ENCODE measurements at regions not wholly inside any gene's neighbourhood (a gene's known extent, or its start where the extent isn't known, plus 50 kb on each side); places are given as distances from the start of the nearest gene placed in this dataset.

GRCh38 chr2:84202166-84202565 is 256.9 kb downstream of the SUCLG1 start:
- in situ Hi-C loops (cut with MboI; ENCODE audit: low pct_unique_long_range_greater_than_20kb, low sequenced_read_pairs, unreplicated experiment), result no loop called here
- no peak for DNase-seq (ENCODE audit: low spot score)
- no peak for TF ChIP-seq CTCF (IDR thresholded peaks at IDR 0.05; ENCODE audit: extremely low read depth, insufficient read depth, missing control alignments)

DNA sequence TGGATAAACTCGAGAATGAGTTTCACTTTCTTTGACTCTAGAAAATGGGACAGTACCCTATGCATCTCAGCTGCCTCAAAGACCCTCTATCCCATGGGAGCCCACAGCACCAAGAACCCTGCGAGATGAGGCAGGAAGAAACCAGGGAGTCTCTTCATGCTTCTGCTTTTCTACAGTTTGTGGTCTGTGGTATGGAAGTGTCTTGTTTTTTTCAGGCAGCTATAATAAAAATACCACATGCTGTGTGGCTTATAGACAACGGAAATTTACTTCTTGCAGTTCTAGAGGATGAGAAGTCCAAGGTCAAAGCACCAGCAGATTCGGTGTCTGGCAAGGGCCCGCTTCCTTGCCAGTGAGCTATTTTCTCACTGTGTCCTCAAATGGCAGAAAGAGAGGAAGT is 257.9 kb downstream of the SUCLG1 start:
- no peak for DNase-seq (ENCODE audit: low spot score)
- no peak for TF ChIP-seq CTCF (IDR thresholded peaks at IDR 0.05; ENCODE audit: extremely low read depth, insufficient read depth, missing control alignments)
- in situ Hi-C loops (cut with MboI; ENCODE audit: low pct_unique_long_range_greater_than_20kb, low sequenced_read_pairs, unreplicated experiment), result no loop called here

DNA sequence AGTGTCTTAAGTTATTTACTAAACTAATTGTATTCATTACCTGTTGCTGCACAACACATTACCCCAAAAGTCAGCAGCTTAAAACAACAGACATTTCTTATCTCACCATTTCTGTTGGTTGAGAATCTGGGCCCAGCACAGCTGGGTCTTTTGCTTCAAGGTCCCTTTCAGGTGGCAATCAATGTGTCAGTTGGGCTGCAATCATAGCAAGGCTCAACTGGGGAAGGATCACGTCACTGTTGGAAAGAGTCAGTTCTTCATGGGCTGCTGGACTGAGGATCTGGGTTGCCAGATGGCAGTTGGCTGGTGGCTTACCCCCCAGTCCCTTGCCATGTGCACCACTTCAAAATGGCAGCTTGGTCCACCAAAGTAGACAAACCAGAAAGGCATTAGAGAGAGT is 261.2 kb downstream of the SUCLG1 start:
- DNase-seq (ENCODE audit: low spot score), result no peak
- TF ChIP-seq CTCF (IDR thresholded peaks at IDR 0.05; ENCODE audit: extremely low read depth, insufficient read depth, missing control alignments), result no peak
- in situ Hi-C loops (cut with MboI; ENCODE audit: low pct_unique_long_range_greater_than_20kb, low sequenced_read_pairs, unreplicated experiment), result no loop called here

DNA sequence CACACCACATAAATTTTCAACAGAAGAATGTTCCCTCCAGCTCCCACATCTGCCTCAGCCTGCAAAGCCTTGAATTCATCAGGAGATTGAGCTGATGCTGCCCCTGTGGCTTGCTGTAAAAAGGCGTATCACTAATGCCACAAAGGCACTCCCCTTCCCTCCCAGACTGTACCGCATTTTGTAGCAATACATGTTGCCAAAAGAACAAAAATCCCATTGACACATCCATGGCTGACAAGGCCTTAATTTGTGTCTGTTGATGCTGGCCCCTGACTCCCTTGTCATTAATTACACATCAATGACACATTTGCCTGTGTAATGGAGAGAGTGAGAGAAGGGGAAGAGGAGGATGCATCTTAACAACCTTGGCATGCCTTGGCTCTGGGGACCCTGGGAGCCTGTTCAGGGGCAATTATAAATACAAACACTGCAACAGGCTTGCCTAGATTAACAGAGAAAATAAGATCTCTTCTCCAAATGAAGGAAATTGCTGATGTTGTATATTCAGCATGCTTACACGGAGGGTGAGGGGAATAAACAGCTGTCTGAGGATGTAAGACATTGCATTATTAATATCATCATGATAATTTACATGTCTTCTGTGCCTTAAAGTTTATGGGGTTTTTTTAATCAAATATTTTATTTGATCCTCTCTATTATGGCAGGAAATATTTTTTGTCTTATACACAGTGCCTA is 264.0 kb downstream of the SUCLG1 start:
- in situ Hi-C loops (cut with MboI; ENCODE audit: low pct_unique_long_range_greater_than_20kb, low sequenced_read_pairs, unreplicated experiment), result no loop called here
- DNase-seq (ENCODE audit: low spot score), result no peak
- TF ChIP-seq CTCF (IDR thresholded peaks at IDR 0.05; ENCODE audit: extremely low read depth, insufficient read depth, missing control alignments), result no peak

DNA sequence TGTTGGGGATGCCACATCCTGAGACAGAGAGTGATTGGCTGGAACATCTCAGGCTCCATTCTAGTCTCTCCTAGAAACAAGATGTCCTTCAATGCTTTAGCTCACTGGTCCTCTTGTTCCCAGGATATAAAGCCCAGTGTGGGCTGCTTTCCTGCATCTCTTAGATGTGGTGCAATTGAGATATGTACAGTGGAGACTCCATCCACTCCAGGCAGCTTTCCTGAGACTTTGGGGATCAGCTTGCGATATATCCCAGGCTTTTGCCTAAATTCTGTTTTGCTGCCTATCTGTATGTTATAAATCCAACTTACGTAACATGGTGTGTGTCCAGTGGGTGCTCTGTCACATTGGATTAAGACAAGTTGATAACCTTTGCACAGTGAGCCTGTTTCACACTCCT is 264.9 kb downstream of the SUCLG1 start:
- in situ Hi-C loops (cut with MboI; ENCODE audit: low pct_unique_long_range_greater_than_20kb, low sequenced_read_pairs, unreplicated experiment), result no loop called here
- TF ChIP-seq CTCF (IDR thresholded peaks at IDR 0.05; ENCODE audit: extremely low read depth, insufficient read depth, missing control alignments), result no peak
- DNase-seq (ENCODE audit: low spot score), result no peak

- in situ Hi-C loops (cut with MboI; ENCODE audit: low pct_unique_long_range_greater_than_20kb, low sequenced_read_pairs, unreplicated experiment), result no loop called here
- no peak for TF ChIP-seq CTCF (IDR thresholded peaks at IDR 0.05; ENCODE audit: extremely low read depth, insufficient read depth, missing control alignments)
- no peak for DNase-seq (ENCODE audit: low spot score)
Measured at GRCh38 chr2:84187258-84187657, 271.8 kb downstream of the SUCLG1 start.

Data from GM13977 (cell line).